ENCODE measurements at regions not wholly inside any gene's neighbourhood (a gene's known extent, or its start where the extent isn't known, plus 50 kb on each side); places are given as distances from the start of the nearest gene placed in this dataset.

DNA sequence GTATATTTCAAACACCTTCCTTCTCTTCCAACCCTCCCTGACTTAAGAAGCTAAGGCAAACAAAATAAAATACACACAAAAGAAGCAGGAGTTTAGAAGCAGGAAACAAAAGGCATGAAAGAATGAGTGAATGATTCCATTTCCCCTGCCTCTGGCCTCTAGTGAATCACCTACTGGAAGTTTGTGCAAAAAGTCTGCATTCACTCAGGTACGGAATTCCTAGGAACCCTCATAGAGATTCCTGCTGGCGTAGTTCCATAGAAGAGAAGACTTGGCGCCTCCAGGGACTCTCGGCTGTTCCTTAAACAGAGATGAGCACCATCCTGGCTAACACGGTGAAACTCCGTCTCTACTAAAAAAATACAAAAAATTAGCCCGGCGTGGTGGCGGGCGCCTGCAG, 125.9 kb upstream of the TBL1X start:
- Histone ChIP-seq H3K4me3 (ENCODE audit: low read length) (no peak overlapping the region), H3K36me3 (ENCODE audit: control insufficient read depth, insufficient read depth, low read length) (no peaks in the 10 kb centered on the region), H3K27me3 (ENCODE audit: control insufficient read depth, insufficient read depth, low read length) (no peaks in the 10 kb centered on the region), H3K27ac (ENCODE audit: low read length) (no peak overlapping the region), H3K4me1 (ENCODE audit: control insufficient read depth, insufficient read depth, low read length) (peaks cover 3% of the 10 kb centered on the region), H3K9me3 (ENCODE audit: control insufficient read depth, insufficient read depth, low read length) (no peaks in the 10 kb centered on the region)
- no CpG with 5 or more reads among the region's 10 CpGs for WGBS (ENCODE audit: insufficient coverage, insufficient read length)
- no peak for DNase-seq (ENCODE audit: low read depth, low spot score)

GRCh38 chrX:9339603-9340491, 125.0 kb upstream of the TBL1X start:
- no peak overlapping the region for H3K27ac ChIP-seq (ENCODE audit: low read length)
- no peak for DNase-seq (ENCODE audit: low read depth, low spot score)
- H3K4me1 ChIP-seq (ENCODE audit: control insufficient read depth, insufficient read depth, low read length): peaks cover 3% of the 10 kb centered on the region
- no peaks in the 10 kb centered on the region for H3K9me3 ChIP-seq (ENCODE audit: control insufficient read depth, insufficient read depth, low read length)
- no peak overlapping the region for H3K4me3 ChIP-seq (ENCODE audit: low read length)
- no CpG with 5 or more reads among the region's 13 CpGs for WGBS (ENCODE audit: insufficient coverage, insufficient read length)
- no peaks in the 10 kb centered on the region for H3K36me3 ChIP-seq (ENCODE audit: control insufficient read depth, insufficient read depth, low read length)
- no peaks in the 10 kb centered on the region for H3K27me3 ChIP-seq (ENCODE audit: control insufficient read depth, insufficient read depth, low read length)

DNA sequence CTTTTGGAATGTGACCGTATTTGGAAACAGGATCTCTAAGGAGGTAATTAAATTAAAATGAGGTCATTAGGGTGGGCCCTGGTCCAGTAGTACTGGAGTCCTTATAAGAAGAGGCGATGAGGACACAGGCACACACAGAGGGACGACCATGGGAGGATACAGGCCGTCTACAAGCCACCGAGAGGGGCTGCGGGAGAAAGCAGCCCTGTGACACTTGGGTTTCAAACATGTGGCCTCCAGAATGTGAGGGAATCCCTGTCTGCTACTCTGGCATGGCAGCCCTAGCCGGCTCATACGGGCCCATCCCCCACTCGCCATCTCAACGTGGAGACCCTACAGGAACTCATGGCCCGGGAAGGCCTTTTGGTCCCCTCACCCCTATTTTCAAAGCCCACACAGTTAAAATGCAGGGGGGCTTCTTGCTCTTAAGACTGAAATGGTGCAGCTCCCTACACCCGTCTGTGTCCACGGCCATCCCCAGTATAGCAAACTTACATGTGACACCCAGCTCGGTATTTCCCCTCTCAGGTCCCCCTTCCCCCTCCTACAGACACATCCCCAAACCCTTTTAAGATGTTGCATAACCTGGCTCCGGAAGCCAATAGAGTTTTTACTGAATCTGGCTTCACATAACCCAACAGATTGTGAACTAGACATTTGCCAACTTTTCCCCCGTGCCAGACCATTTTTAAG, 124.1 kb upstream of the TBL1X start:
- H3K9me3 ChIP-seq (ENCODE audit: control insufficient read depth, insufficient read depth, low read length): no peaks in the 10 kb centered on the region
- H3K4me3 ChIP-seq (ENCODE audit: low read length): no peak overlapping the region
- H3K36me3 ChIP-seq (ENCODE audit: control insufficient read depth, insufficient read depth, low read length): no peaks in the 10 kb centered on the region
- WGBS (ENCODE audit: insufficient coverage, insufficient read length): no CpG with 5 or more reads among the region's 16 CpGs
- H3K27ac ChIP-seq (ENCODE audit: low read length): no peak overlapping the region
- DNase-seq (ENCODE audit: low read depth, low spot score): no peak
- H3K27me3 ChIP-seq (ENCODE audit: control insufficient read depth, insufficient read depth, low read length): no peaks in the 10 kb centered on the region
- peaks cover 3% of the 10 kb centered on the region for H3K4me1 ChIP-seq (ENCODE audit: control insufficient read depth, insufficient read depth, low read length)

DNA sequence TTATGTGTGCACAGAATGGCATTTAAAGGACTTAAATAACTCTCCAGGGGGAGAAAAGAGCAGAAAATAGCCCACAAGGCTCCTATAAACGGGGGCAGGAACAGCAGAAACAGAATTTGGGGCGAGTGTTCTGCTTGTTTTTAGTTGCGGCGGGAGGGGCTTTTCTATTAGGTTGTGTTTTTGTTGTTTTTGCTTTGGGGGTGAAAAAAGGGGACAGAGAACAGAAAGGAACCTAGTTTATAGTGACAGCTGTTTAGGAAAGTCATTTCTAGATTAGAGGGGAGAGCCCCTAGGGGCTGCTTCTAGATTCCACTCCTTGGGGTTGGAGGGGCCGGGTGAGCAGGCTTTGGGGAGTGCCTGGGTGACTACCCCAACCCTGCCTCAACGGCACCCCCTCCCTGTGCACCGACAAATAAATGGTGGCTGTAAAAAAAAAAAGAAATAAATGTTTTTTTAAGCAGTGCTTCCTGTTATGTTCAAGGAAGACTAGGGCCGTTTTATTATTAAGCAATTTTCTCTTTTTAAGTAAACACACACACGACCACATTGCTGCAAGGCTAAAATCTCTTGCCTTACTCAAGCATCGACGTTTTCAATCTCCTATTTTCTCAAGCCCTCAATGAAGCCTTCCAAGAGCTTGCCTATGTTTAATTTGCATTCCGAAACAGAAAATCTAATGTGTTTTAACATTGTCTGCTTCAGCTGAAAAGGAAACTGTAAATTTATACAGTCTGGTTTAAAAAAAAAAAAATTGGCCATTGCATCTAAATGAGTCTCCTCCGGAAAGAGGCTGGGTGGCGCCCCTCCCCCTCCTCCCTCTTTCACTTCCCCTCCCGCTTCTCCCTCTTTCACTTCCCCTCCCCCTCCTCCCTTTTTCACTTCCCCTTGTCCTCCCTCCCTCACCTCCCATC, 123.3 kb upstream of the TBL1X start:
- Histone ChIP-seq H3K27me3 (ENCODE audit: control insufficient read depth, insufficient read depth, low read length) (no peaks in the 10 kb centered on the region), H3K9me3 (ENCODE audit: control insufficient read depth, insufficient read depth, low read length) (no peaks in the 10 kb centered on the region), H3K27ac (ENCODE audit: low read length) (no peak overlapping the region), H3K36me3 (ENCODE audit: control insufficient read depth, insufficient read depth, low read length) (no peaks in the 10 kb centered on the region), H3K4me3 (ENCODE audit: low read length) (no peak overlapping the region), H3K4me1 (ENCODE audit: control insufficient read depth, insufficient read depth, low read length) (peaks cover 3% of the 10 kb centered on the region)
- no peak for DNase-seq (ENCODE audit: low read depth, low spot score)
- no CpG with 5 or more reads among the region's 15 CpGs for WGBS (ENCODE audit: insufficient coverage, insufficient read length)

- H3K4me3 ChIP-seq (ENCODE audit: low read length): peak overlapping the region; percentile 48; the same call in 1 of the 2 replicates
- H3K9me3 ChIP-seq (ENCODE audit: control insufficient read depth, insufficient read depth, low read length): no peaks in the 10 kb centered on the region
- no peaks in the 10 kb centered on the region for H3K27me3 ChIP-seq (ENCODE audit: control insufficient read depth, insufficient read depth, low read length)
- no CpG with 5 or more reads among the region's 25 CpGs for WGBS (ENCODE audit: insufficient coverage, insufficient read length)
- H3K27ac ChIP-seq (ENCODE audit: low read length): no peak overlapping the region
- DNase-seq (ENCODE audit: low read depth, low spot score): peak; percentile 33
- no peaks in the 10 kb centered on the region for H3K36me3 ChIP-seq (ENCODE audit: control insufficient read depth, insufficient read depth, low read length)
- H3K4me1 ChIP-seq (ENCODE audit: control insufficient read depth, insufficient read depth, low read length): peaks cover 2% of the 10 kb centered on the region
Measured at GRCh38 chrX:9342561-9343051, 122.3 kb upstream of the TBL1X start.

DNA sequence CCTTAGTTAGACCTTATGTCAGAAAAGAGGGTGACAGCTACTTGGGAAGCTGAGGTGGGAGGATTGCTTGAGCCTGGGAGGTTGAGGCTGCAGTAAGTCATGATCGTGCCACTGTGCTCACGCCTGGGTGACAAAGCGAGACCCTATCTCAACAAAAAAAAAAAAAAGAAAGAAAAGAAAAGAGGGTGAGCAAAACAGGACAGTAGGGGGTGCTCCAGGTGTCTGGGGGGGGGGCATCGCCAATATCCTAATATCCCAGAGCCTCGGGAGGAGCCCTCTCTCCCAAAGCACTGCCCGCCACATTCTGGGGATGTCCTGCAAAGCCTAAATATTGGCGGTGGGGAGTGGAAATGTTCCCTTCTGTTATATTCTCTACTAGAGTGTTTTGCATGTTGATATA, 120.9 kb upstream of the TBL1X start:
- no peak for DNase-seq (ENCODE audit: low read depth, low spot score)
- Histone ChIP-seq H3K27ac (ENCODE audit: low read length) (no peak overlapping the region), H3K4me3 (ENCODE audit: low read length) (no peak overlapping the region), H3K36me3 (ENCODE audit: control insufficient read depth, insufficient read depth, low read length) (no peaks in the 10 kb centered on the region), H3K27me3 (ENCODE audit: control insufficient read depth, insufficient read depth, low read length) (no peaks in the 10 kb centered on the region), H3K9me3 (ENCODE audit: control insufficient read depth, insufficient read depth, low read length) (no peaks in the 10 kb centered on the region), H3K4me1 (ENCODE audit: control insufficient read depth, insufficient read depth, low read length) (peaks cover 2% of the 10 kb centered on the region)
- WGBS (ENCODE audit: insufficient coverage, insufficient read length): no CpG with 5 or more reads among the region's 7 CpGs

GRCh38 chrX:9345957-9346356, 118.9 kb upstream of the TBL1X start:
- Histone ChIP-seq H3K27me3 (ENCODE audit: control insufficient read depth, insufficient read depth, low read length) (no peaks in the 10 kb centered on the region), H3K36me3 (ENCODE audit: control insufficient read depth, insufficient read depth, low read length) (no peaks in the 10 kb centered on the region), H3K4me1 (ENCODE audit: control insufficient read depth, insufficient read depth, low read length) (no peaks in the 10 kb centered on the region), H3K4me3 (ENCODE audit: low read length) (no peak overlapping the region), H3K9me3 (ENCODE audit: control insufficient read depth, insufficient read depth, low read length) (no peaks in the 10 kb centered on the region), H3K27ac (ENCODE audit: low read length) (no peak overlapping the region)
- no peak for DNase-seq (ENCODE audit: low read depth, low spot score)
- WGBS (ENCODE audit: insufficient coverage, insufficient read length): no CpG with 5 or more reads among the region's 8 CpGs

DNA sequence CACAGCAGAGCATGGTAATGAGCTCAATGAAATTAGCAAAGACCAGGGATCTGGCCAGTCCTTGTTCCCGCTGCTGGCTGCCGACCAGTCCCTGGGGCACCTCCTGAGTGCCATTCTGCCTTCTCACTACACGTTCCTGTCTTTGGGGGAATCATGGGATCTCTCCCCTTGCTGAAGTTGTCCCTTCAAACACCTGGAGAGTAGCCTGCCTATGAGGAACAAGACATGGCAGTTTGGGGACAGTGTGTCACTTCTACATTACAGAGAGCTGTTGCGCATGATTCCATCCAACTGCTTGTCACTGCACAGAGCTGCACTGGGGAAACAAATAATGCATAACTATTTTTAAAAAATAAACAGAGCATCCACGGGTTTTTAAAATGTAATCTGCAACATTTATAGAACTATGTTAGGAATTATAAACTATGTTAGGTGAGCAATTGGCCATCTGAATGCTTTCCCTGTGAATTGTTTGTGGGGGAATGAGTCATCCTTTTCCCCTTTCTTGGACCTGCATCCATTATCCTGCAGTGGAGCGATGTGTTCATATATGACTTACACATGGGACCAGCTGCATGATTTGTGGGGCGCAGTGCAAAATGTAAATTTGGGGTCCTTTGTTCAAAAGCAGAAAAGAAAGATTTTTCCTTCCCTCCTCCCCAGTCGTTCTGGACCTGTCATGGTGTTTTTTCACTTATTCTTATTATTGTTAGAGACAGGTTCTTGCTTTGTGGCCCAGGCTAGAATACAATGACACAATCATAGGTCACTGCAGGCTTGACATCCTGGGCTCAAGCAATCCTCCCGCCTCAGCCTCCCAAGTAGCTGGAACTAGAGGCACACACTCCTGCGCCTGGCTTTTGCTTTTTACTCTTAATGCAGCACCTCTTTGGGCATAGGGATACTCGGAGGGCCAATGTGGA, 115.0 kb upstream of the TBL1X start:
- Histone ChIP-seq H3K27ac (ENCODE audit: low read length) (no peak overlapping the region), H3K9me3 (ENCODE audit: control insufficient read depth, insufficient read depth, low read length) (no peaks in the 10 kb centered on the region), H3K27me3 (ENCODE audit: control insufficient read depth, insufficient read depth, low read length) (no peaks in the 10 kb centered on the region), H3K4me3 (ENCODE audit: low read length) (no peak overlapping the region), H3K36me3 (ENCODE audit: control insufficient read depth, insufficient read depth, low read length) (no peaks in the 10 kb centered on the region), H3K4me1 (ENCODE audit: control insufficient read depth, insufficient read depth, low read length) (peaks cover 1% of the 10 kb centered on the region; the same call in 1 of the 2 replicates)
- no peak for DNase-seq (ENCODE audit: low read depth, low spot score)
- no CpG with 5 or more reads among the region's 11 CpGs for WGBS (ENCODE audit: insufficient coverage, insufficient read length)

DNA sequence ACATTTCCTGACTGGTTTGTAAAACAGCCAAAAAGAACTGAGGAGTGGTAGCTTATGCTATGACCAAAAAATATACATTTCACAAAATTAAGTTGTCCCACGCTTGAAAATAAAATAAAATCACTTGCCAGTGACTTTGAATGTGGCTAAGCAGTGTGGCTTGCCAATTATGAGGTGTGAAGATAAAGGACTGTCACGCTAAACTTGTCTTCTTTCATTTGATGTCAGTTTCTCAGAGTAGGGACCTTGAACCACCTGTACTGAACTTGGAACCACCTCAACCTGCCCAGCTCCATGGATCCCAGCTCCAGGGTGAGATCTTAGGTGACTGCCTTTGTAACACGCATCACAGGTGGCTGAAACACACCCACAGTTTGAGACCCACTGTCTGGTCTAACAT, 113.7 kb upstream of the TBL1X start:
- H3K4me1 ChIP-seq (ENCODE audit: control insufficient read depth, insufficient read depth, low read length): peaks cover 1% of the 10 kb centered on the region; the same call in 1 of the 2 replicates
- no peak overlapping the region for H3K27ac ChIP-seq (ENCODE audit: low read length)
- no peak overlapping the region for H3K4me3 ChIP-seq (ENCODE audit: low read length)
- no peaks in the 10 kb centered on the region for H3K36me3 ChIP-seq (ENCODE audit: control insufficient read depth, insufficient read depth, low read length)
- no peaks in the 10 kb centered on the region for H3K9me3 ChIP-seq (ENCODE audit: control insufficient read depth, insufficient read depth, low read length)
- no peaks in the 10 kb centered on the region for H3K27me3 ChIP-seq (ENCODE audit: control insufficient read depth, insufficient read depth, low read length)
- DNase-seq (ENCODE audit: low read depth, low spot score): no peak
- WGBS (ENCODE audit: insufficient coverage, insufficient read length): no CpG with 5 or more reads among the region's 3 CpGs
